OCI-LY1 (cell line): ENCODE measurements at regions not wholly inside any gene's neighbourhood (a gene's known extent, or its start where the extent isn't known, plus 50 kb on each side); places are given as distances from the start of the nearest gene placed in this dataset.

ENCODE experiments used
- H2AFZ ChIP-seq: fragments of 200-600 bp; sonication (generic), shearing (Covaris generic); 2 replicates; pipeline ENCODE4 v1.6.0; 2014; ENCODE audit warnings: antibody characterized with exemption, mild to moderate bottlenecking, low read length
- H3F3A ChIP-seq: fragments of 200-600 bp; sonication (generic), shearing (Covaris generic); 2 replicates; pipeline ENCODE4 v1.6.0; 2014; ENCODE audit warnings: mild to moderate bottlenecking, antibody characterized with exemption, low read length, moderate library complexity; ENCODE audit not compliant: insufficient read depth
- H3K27ac ChIP-seq: fragments of 200-600 bp; sonication (generic); 2 replicates; pipeline ENCODE4 v1.5.1; 2014; ENCODE audit warnings: low read length, mixed run types, mild to moderate bottlenecking, low read depth; ENCODE audit not compliant: poor library complexity, severe bottlenecking
- H3K27me3 ChIP-seq: fragments of 200-600 bp; sonication (generic); 2 replicates; pipeline ENCODE4 v1.6.0; 2014; ENCODE audit warnings: antibody characterized with exemption, mild to moderate bottlenecking, low read length, moderate library complexity; ENCODE audit not compliant: insufficient read depth
- H3K36me3 ChIP-seq: fragments of 200-600 bp; sonication (generic); 2 replicates; pipeline ENCODE4 v1.6.1; 2014; ENCODE audit warnings: mild to moderate bottlenecking, antibody characterized with exemption, low read length, moderate library complexity, mixed read lengths; ENCODE audit not compliant: insufficient read depth
- H3K4me1 ChIP-seq: fragments of 200-600 bp; sonication (generic); 2 replicates; pipeline ENCODE4 v1.5.1; 2014; ENCODE audit warnings: mild to moderate bottlenecking, low read length, moderate library complexity; ENCODE audit not compliant: insufficient read depth, severe bottlenecking
- H3K4me2 ChIP-seq: fragments of 200-600 bp; sonication (generic), shearing (Covaris generic); 2 replicates; pipeline ENCODE4 v1.6.1; 2014; ENCODE audit warnings: low read length
- H3K4me3 ChIP-seq: fragments of 200-600 bp; sonication (generic); 2 replicates; pipeline ENCODE4 v1.5.1; 2014; ENCODE audit warnings: low read length, low read depth, mild to moderate bottlenecking, mixed read lengths; ENCODE audit not compliant: poor library complexity, severe bottlenecking
- H3K79me2 ChIP-seq: fragments of 200-600 bp; shearing (Covaris generic); 2 replicates; pipeline ENCODE4 v1.6.1; 2016; ENCODE audit warnings: mixed run types, low read length, mixed read lengths; ENCODE audit not compliant: insufficient read depth
- H3K9ac ChIP-seq: fragments of 200-600 bp; sonication (generic), shearing (Covaris generic); 2 replicates; pipeline ENCODE4 v1.6.1; 2014; ENCODE audit warnings: mild to moderate bottlenecking, low read length, mixed read lengths
- H3K9me2 ChIP-seq: fragments of 200-600 bp; sonication (generic), shearing (Covaris generic); 2 replicates; pipeline ENCODE4 v1.6.1; 2014; ENCODE audit warnings: low read depth, mild to moderate bottlenecking, low read length, mixed read lengths
- H3K9me3 ChIP-seq: fragments of 200-600 bp; shearing (Covaris generic); 2 replicates; pipeline ENCODE4 v1.6.1; 2014; ENCODE audit warnings: low read length, mixed read lengths
- H4K20me1 ChIP-seq: fragments of 200-600 bp; sonication (generic), shearing (Covaris generic); 2 replicates; pipeline ENCODE4 v1.6.0; 2016; ENCODE audit warnings: mild to moderate bottlenecking, low read length; ENCODE audit not compliant: insufficient read depth
- EZH2 ChIP-seq: fragments of 200-600 bp; sonication (generic), shearing (Covaris generic); IDR thresholded peaks from 2 replicates; pipeline ENCODE4 v1.8.0; 2017; ENCODE audit warnings: borderline replicate concordance, mixed run types, mild to moderate bottlenecking, antibody characterized with exemption, low read length, moderate library complexity, mixed read lengths
- TF ChIP-seq, protein P1 (sequence below): fragments of 200-600 bp; sonication (generic), shearing (Covaris generic); IDR thresholded peaks from 2 replicates; pipeline ENCODE4 v1.5.1; 2017; ENCODE audit warnings: mild to moderate bottlenecking, antibody characterized with exemption, low read length, moderate library complexity, mixed read lengths

GRCh38 chrX:143378851-143379250, 138.4 kb downstream of the SPANXN3 start:
- Histone ChIP-seq H3F3A (no peaks in the 10 kb centered on the region), H3K79me2 (no peaks in the 10 kb centered on the region), H3K9ac (no peak overlapping the region), H4K20me1 (no peaks in the 10 kb centered on the region), H3K9me2 (no peaks in the 10 kb centered on the region), H3K4me2 (no peak overlapping the region), H3K27ac (no peak overlapping the region), H3K36me3 (no peaks in the 10 kb centered on the region), H3K9me3 (no peaks in the 10 kb centered on the region), H3K27me3 (no peaks in the 10 kb centered on the region), H3K4me3 (no peak overlapping the region), H3K4me1 (no peaks in the 10 kb centered on the region), H2AFZ (no peak overlapping the region)
- TF ChIP-seq, protein P1, sequence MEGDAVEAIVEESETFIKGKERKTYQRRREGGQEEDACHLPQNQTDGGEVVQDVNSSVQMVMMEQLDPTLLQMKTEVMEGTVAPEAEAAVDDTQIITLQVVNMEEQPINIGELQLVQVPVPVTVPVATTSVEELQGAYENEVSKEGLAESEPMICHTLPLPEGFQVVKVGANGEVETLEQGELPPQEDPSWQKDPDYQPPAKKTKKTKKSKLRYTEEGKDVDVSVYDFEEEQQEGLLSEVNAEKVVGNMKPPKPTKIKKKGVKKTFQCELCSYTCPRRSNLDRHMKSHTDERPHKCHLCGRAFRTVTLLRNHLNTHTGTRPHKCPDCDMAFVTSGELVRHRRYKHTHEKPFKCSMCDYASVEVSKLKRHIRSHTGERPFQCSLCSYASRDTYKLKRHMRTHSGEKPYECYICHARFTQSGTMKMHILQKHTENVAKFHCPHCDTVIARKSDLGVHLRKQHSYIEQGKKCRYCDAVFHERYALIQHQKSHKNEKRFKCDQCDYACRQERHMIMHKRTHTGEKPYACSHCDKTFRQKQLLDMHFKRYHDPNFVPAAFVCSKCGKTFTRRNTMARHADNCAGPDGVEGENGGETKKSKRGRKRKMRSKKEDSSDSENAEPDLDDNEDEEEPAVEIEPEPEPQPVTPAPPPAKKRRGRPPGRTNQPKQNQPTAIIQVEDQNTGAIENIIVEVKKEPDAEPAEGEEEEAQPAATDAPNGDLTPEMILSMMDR, result no peak

DNA sequence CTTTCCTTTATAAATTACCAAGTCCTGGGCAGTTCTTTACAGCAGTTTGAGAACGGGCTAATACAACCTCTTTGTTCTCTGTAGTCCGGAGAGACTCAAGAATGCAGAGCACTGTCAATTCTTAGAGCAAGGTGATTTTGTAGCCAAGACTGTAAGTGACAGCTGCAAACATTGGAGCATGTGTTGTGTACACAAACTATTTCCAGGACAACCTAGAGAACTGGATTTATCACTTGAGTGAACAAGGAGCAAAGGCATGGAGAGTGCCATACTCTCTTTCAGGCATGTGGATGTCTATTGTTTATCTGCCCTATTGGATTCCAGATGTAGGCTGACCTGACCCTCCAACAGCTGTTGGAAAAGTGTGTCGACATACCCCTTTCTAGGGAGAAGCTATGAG, 153.9 kb downstream of the SPANXN3 start:
- Histone ChIP-seq H3K36me3 (no peaks in the 10 kb centered on the region), H3K9me2 (no peaks in the 10 kb centered on the region), H3K9me3 (no peaks in the 10 kb centered on the region), H4K20me1 (no peaks in the 10 kb centered on the region), H3K79me2 (no peaks in the 10 kb centered on the region), H3K27me3 (no peaks in the 10 kb centered on the region), H3K27ac (no peak overlapping the region), H3K9ac (no peak overlapping the region), H3K4me3 (no peak overlapping the region), H3K4me1 (no peaks in the 10 kb centered on the region), H2AFZ (no peak overlapping the region), H3K4me2 (no peak overlapping the region), H3F3A (no peaks in the 10 kb centered on the region)
- no peak for TF ChIP-seq EZH2
- TF ChIP-seq, protein P1, result no peak

- Histone ChIP-seq H3K4me1 (no peaks in the 10 kb centered on the region), H3F3A (no peaks in the 10 kb centered on the region), H3K27me3 (no peaks in the 10 kb centered on the region), H3K79me2 (no peaks in the 10 kb centered on the region), H3K9me2 (no peaks in the 10 kb centered on the region), H3K9ac (no peak overlapping the region), H2AFZ (no peak overlapping the region), H3K4me2 (no peak overlapping the region), H3K36me3 (no peaks in the 10 kb centered on the region), H3K9me3 (no peaks in the 10 kb centered on the region), H4K20me1 (no peaks in the 10 kb centered on the region), H3K27ac (no peak overlapping the region), H3K4me3 (no peak overlapping the region)
- TF ChIP-seq EZH2, result no peak
- TF ChIP-seq, protein P1, result peak; percentile 18; the same call in 1 of the 2 replicates
Measured at GRCh38 chrX:143340190-143340589, 177.1 kb downstream of the SPANXN3 start.
